ENCODE measurements at regions not wholly inside any gene's neighbourhood (a gene's known extent, or its start where the extent isn't known, plus 50 kb on each side); places are given as distances from the start of the nearest gene placed in this dataset.

GRCh38 chr7:17432793-17433192 is 134.3 kb downstream of the AHR start:
- TF ChIP-seq POLR2A (IDR thresholded peaks at IDR 0.05) (no peak), CTCF (IDR thresholded peaks at IDR 0.05) (no peak)

Data from breast epithelium (tissue), 3 donors.